ENCODE measurements at regions not wholly inside any gene's neighbourhood (a gene's known extent, or its start where the extent isn't known, plus 50 kb on each side); places are given as distances from the start of the nearest gene placed in this dataset.

- TF ChIP-seq CTCF (IDR thresholded peaks at IDR 0.05) (no peak), ZFX (IDR thresholded peaks at IDR 0.05; ENCODE audit: borderline replicate concordance) (no peak)
Observed at GRCh38 chr2:16264491-16264890, 324.1 kb downstream of the MYCN start.

Measured in 22Rv1 (cell line).